ENCODE measurements at regions not wholly inside any gene's neighbourhood (a gene's known extent, or its start where the extent isn't known, plus 50 kb on each side); places are given as distances from the start of the nearest gene placed in this dataset.

GRCh38 chr4:124785645-124786044 is 73.1 kb upstream of the ANKRD50 start:
- H3K4me1 Mint-ChIP-seq (ENCODE audit: low read depth): no peaks in the 10 kb centered on the region
- peak; percentile 25 for TF ChIP-seq CTCF (IDR thresholded peaks at IDR 0.05; ENCODE audit: unreplicated experiment)
- H3K9me3 Mint-ChIP-seq (ENCODE audit: low read depth): no peaks in the 10 kb centered on the region
- H3K4me3 Mint-ChIP-seq (ENCODE audit: low read depth): no peak overlapping the region
- no peak for DNase-seq (ENCODE audit: low spot score, unreplicated experiment)
- no peaks in the 10 kb centered on the region for H3K27me3 Mint-ChIP-seq
- no peaks in the 10 kb centered on the region for H3K36me3 Mint-ChIP-seq (ENCODE audit: insufficient read depth)
- no peak overlapping the region for H3K27ac Mint-ChIP-seq

GRCh38 chr4:124783847-124784246 is 71.3 kb upstream of the ANKRD50 start:
- Mint-ChIP-seq H3K27me3 (no peaks in the 10 kb centered on the region), H3K27ac (no peak overlapping the region), H3K4me1 (ENCODE audit: low read depth) (no peaks in the 10 kb centered on the region), H3K4me3 (ENCODE audit: low read depth) (no peak overlapping the region), H3K36me3 (ENCODE audit: insufficient read depth) (no peaks in the 10 kb centered on the region), H3K9me3 (ENCODE audit: low read depth) (no peaks in the 10 kb centered on the region)
- no peak for TF ChIP-seq CTCF (IDR thresholded peaks at IDR 0.05; ENCODE audit: unreplicated experiment)
- no peak for DNase-seq (ENCODE audit: low spot score, unreplicated experiment)

- DNase-seq (ENCODE audit: low spot score, unreplicated experiment): no peak
- H3K27ac Mint-ChIP-seq: no peak overlapping the region
- H3K36me3 Mint-ChIP-seq (ENCODE audit: insufficient read depth): no peaks in the 10 kb centered on the region
- TF ChIP-seq CTCF (IDR thresholded peaks at IDR 0.05; ENCODE audit: unreplicated experiment): no peak
- peaks cover 14% of the 10 kb centered on the region for H3K9me3 Mint-ChIP-seq (ENCODE audit: low read depth)
- no peak overlapping the region for H3K4me3 Mint-ChIP-seq (ENCODE audit: low read depth)
- no peaks in the 10 kb centered on the region for H3K4me1 Mint-ChIP-seq (ENCODE audit: low read depth)
- no peaks in the 10 kb centered on the region for H3K27me3 Mint-ChIP-seq
These were observed 64.5 kb upstream of the ANKRD50 start for GRCh38 chr4:124777007-124777406.

GRCh38 chr4:124768596-124769365 is 56.2 kb upstream of the ANKRD50 start:
- H3K4me1 Mint-ChIP-seq (ENCODE audit: low read depth): no peaks in the 10 kb centered on the region
- no peak for TF ChIP-seq CTCF (IDR thresholded peaks at IDR 0.05; ENCODE audit: unreplicated experiment)

GRCh38 chr4:124762956-124763355 is 50.4 kb upstream of the ANKRD50 start:
- H3K4me3 Mint-ChIP-seq (ENCODE audit: low read depth): no peak overlapping the region
- H3K36me3 Mint-ChIP-seq (ENCODE audit: insufficient read depth): no peaks in the 10 kb centered on the region
- peaks cover 5% of the 10 kb centered on the region for H3K9me3 Mint-ChIP-seq (ENCODE audit: low read depth)
- H3K27ac Mint-ChIP-seq: no peak overlapping the region
- no peaks in the 10 kb centered on the region for H3K27me3 Mint-ChIP-seq
- TF ChIP-seq CTCF (IDR thresholded peaks at IDR 0.05; ENCODE audit: unreplicated experiment): no peak
- no peak for DNase-seq (ENCODE audit: low spot score, unreplicated experiment)
- no peaks in the 10 kb centered on the region for H3K4me1 Mint-ChIP-seq (ENCODE audit: low read depth)

More at GRCh38 chr4:124768596-124769365, 56.2 kb upstream of the ANKRD50 start:
- no peak overlapping the region for H3K4me3 Mint-ChIP-seq (ENCODE audit: low read depth)
- no peaks in the 10 kb centered on the region for H3K27me3 Mint-ChIP-seq
- H3K9me3 Mint-ChIP-seq (ENCODE audit: low read depth): peaks cover 7% of the 10 kb centered on the region
- no peaks in the 10 kb centered on the region for H3K36me3 Mint-ChIP-seq (ENCODE audit: insufficient read depth)
- DNase-seq (ENCODE audit: low spot score, unreplicated experiment): no peak
- H3K27ac Mint-ChIP-seq: no peak overlapping the region
